GM12892 (cell line): ENCODE measurements at regions not wholly inside any gene's neighbourhood (a gene's known extent, or its start where the extent isn't known, plus 50 kb on each side); places are given as distances from the start of the nearest gene placed in this dataset.

Source experiments
- DNase-seq: peaks from one replicate; pipeline ENCODE4 v3.0.0; 2011; ENCODE audit not compliant: insufficient read length
- FAIRE-seq: peaks from 2 replicates; lab custom pipeline; 2011; peaks lifted over from hg19 to GRCh38; lab: Jason Lieb, UNC
- POLR2A ChIP-seq: IDR thresholded peaks from 2 replicates; pipeline ENCODE4 v1.6.1; 2011; ENCODE audit warnings: low read depth, low read length, control low read depth
- POLR2AphosphoS5 ChIP-seq: IDR thresholded peaks from 2 replicates; pipeline ENCODE4 v1.6.1; 2011; ENCODE audit warnings: low read depth, low read length, control low read depth
- TAF1 ChIP-seq: IDR thresholded peaks from 2 replicates; pipeline ENCODE4 v1.6.1; 2011; ENCODE audit warnings: low read depth, mild to moderate bottlenecking, control low read depth, low read length, borderline replicate concordance

DNA sequence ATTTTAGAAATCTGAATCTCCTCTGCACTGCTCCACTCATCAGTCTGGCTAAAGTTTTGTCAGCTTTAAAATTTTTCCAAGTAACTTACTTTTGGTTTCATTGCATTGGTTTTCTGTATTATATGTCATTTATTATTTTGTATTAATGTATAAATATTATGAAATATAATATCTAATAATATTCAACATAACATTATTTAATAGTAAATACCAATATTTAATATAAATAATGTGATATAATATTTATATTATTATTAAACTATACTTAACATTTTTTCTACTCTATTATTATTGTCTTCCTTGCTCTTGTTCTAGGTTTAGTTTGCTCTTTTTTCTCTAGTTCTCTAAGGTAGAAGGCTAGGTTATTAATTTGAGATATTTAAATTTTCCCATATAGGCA, 512.1 kb downstream of the AACS start:
- no peak for FAIRE-seq
- DNase-seq, result no peak
- no peak for TF ChIP-seq POLR2A
- no peak for TF ChIP-seq TAF1
- TF ChIP-seq POLR2AphosphoS5, result no peak

DNA sequence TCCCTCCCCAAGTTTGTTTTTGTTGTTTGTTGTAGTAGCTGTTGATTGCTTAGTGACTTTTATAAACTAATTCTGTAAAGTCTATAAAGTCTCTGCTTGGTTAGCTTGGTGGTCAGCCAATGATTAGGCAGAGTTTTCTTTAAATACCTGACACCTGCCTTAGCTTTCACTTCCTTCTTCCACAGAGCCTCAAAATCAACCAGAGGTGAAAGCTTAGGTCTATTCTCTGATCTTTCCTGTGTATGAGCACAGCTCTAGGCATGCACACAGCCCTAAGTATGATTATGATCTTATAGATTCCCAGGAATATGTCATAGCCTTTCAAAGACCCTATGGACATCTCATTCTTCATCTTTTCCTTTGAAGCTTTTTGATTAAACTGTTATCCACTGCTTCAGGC, 514.7 kb downstream of the AACS start:
- TF ChIP-seq TAF1 (no peak), POLR2A (no peak), POLR2AphosphoS5 (no peak)
- no peak for DNase-seq
- FAIRE-seq, result no peak

DNA sequence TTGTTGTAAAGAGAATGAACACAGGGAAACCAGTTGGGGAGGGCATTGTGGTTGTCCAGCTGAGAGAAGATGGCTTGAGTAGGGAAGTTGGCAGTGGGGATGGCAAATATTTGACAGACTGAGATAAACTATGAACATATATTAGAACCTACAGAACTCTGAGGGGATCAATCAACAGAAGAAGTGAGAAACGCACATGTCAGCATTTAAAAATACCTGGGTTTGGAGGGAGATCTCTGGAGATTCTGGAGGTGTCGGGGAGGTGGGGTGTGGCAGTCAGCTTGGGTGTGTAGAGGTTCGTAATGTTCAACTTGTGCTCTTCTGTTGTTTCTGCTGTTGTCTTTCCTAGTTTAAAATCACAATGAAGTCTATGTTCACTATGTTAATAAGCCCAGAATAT, 517.8 kb downstream of the AACS start:
- FAIRE-seq (no peak), DNase-seq (no peak)
- TF ChIP-seq POLR2A (no peak), POLR2AphosphoS5 (no peak), TAF1 (no peak)

DNA sequence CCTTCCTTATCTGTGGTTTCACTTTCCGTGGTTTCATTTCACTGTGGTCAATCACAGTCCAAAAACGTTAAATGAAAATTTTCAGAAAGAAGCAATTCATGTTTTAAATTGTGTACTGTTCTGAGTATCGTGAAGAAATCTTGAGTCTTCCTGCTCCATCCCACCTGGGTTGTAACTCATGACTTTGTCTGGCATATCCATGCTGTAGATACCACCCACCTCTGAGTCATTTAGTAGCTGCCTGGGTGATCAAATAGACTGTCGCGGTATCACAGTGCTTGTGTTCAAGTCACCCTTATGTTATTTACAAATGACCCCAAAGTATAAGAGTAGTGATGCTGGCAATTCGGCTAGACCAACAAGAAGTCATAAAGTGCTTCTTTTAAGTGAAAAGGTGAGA, 521.2 kb downstream of the AACS start:
- TF ChIP-seq POLR2A (no peak), POLR2AphosphoS5 (no peak), TAF1 (no peak)
- DNase-seq (no peak), FAIRE-seq (no peak)

DNA sequence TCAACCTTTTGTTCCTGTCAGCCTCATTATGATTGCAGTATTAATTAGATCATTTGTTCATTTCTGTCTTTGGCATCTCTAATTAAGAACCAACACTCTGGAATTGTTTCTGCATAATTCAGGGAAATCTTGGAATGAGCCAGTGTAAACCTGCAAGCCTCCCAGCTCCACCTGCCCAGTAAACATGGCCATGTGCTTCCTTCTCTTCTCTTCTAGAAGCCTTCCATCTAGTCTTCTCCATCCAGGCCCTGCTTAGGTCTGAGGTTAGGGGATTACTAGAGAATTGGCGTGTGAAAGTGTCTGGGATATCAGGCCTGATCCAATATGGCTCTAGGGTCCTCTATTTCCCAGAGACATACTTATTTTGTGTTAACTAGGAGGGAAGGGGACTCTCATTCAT, 528.0 kb downstream of the AACS start:
- no peak for TF ChIP-seq POLR2A
- no peak for TF ChIP-seq TAF1
- TF ChIP-seq POLR2AphosphoS5, result no peak
- DNase-seq (no peak), FAIRE-seq (no peak)

DNA sequence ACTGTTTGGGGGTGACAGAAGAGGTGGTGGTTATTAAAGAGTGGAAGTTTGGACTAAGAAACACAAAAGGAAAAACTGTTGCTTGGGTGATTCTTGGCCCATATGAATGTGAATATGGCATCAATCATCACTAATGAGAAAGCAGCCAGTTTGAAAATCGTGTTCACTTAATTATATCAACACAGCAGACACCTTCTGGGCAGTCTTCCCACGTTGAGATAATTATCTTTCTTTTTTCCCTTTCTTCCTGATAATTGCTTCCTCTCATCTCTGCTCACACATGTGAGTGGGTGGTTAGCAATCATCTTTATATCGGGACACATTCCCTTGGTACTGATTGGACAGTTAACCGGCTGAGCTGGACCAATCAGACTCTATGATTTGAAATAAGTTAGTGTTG, 539.7 kb downstream of the AACS start:
- DNase-seq (no peak), FAIRE-seq (no peak)
- no peak for TF ChIP-seq POLR2AphosphoS5
- TF ChIP-seq TAF1, result no peak

DNA sequence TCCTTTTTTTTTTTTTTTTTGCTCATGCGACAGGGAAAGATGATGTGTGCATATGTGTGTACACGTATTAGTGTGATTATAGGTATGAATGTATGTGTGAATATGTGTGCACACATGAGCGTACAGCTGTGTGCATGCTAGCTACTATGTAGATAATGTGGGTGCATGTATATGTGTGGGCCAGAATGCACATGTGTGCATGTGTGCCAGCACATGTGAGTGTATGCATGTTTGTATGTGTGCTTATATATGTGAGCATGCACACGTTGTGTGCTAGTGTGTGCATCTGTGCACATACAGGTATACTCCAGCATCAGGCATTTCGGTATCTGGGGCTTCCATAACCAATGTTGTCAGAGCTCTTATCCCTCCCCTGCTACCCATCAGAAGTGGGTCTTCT, 541.1 kb downstream of the AACS start:
- TF ChIP-seq TAF1 (no peak), POLR2AphosphoS5 (no peak), POLR2A (no peak)
- FAIRE-seq (no peak), DNase-seq (no peak)

DNA sequence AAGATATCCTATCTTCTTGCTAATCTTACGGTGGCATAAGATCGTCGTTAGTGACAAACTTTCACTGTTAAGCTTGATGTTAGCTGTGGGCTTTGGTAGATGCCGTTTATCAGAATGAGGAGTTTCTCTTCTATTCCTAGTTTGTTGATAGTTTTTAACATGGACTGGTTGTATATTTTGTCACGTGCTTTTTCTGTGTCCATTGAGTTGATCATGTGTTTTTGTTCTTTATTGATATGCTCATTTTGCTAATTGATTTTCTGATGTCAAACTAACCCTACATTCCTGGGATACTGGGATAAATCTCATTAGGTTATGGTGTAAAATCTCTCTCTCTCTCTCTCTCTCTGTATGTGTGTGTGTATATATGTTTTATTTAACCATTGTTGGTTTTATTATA, 545.1 kb downstream of the AACS start:
- DNase-seq (no peak), FAIRE-seq (no peak)
- TF ChIP-seq TAF1 (no peak), POLR2A (no peak), POLR2AphosphoS5 (no peak)

DNA sequence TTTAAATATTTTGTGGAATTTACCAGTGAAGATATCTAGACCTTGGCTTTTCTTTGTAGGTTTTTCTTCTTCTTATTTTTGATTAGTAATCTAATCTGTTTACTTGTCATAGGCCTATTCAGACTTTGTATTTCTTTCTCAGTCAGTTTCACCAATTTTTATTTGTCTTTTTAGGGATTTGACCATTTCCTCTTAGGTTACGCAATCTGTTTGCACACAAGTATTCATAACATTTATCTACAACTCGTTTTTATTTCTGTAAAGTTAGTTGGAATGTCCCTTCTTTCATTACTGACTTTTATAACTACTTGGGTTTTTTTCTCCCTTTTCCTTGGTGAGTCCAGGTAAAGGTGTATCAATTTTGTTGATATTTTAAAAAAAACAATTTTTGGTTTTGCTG, 545.7 kb downstream of the AACS start:
- no peak for FAIRE-seq
- DNase-seq, result no peak
- TF ChIP-seq TAF1, result no peak
- no peak for TF ChIP-seq POLR2AphosphoS5
- no peak for TF ChIP-seq POLR2A

DNA sequence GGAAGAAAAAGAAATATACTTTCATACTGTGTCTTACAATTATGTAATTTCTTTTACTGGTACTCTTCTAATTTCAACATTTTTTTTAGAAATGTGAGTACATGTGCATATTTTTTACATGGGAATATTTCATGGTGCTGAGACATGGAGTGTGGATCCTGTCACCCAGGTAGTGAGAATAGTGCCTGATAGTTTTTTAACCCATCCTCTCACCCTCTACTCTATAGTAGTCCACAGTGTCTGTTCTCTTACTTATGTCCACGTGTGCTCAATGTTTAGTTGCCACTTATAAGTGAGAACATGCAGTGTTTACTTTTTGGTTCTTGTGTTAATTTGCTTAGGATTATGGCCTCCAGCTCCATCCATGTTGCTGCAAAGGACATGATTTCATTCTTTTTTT, 548.8 kb downstream of the AACS start:
- DNase-seq, result no peak
- TF ChIP-seq POLR2AphosphoS5 (no peak), TAF1 (no peak), POLR2A (no peak)
- no peak for FAIRE-seq

DNA sequence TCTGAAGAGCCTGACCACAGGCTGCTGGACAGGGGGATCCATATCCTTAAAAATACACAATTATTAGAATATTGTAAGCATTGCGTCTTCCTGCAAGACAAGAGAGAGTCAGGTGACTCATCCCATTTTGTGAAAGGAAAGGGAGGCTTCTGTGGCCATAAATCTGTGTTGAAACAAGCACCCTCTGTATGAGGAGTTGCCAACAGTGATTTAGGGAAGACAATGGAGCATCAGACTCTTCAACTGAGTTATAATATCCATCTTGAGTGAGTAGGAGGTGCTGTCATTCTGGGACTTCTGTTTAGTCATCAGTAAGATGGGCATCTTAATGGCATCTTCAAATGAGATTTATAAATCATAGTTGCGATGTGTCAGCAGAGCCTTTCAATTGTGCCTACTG, 554.5 kb downstream of the AACS start:
- TF ChIP-seq TAF1 (no peak), POLR2AphosphoS5 (no peak), POLR2A (no peak)
- DNase-seq, result no peak
- FAIRE-seq, result no peak

DNA sequence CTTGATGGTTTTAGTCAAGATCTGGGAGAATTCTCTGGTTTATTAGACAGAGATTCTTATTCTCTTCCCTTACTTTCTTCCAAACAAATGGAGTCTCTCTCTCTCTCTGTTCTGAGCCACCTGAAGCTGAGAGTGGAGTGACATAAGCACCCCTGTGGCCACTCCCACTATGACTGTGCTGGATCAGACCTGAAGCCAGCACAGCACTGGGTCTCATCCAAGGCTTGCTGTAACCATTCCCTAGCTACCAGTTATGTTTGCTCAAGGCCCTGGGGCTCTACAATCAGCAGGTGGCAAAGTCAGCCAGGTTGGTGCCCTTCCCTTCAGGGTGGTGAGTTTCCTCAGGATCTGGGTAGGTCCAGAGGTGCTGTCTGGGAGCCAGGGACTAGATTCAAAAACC, 568.5 kb downstream of the AACS start:
- TF ChIP-seq TAF1 (no peak), POLR2A (no peak), POLR2AphosphoS5 (no peak)
- DNase-seq (no peak), FAIRE-seq (no peak)

DNA sequence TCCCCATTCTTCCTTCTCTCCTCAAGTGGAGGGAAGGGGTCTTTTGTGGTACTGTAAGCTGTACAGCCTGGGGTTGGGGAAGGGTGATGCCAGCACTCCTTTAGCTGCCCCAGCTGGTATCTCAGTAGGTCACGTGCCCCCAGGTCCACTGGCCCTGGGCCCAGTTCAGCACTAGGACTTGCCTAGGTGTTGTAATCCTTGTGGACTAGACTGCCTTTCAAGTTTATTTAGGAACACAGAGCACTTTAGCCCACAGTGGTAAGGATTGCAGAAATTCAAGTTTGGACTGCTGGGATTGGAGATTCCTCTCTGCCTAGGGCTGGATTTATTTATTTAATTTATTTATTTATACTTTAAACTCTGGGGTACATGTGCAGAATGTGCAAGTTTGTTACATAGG, 569.6 kb downstream of the AACS start:
- no peak for TF ChIP-seq POLR2A
- TF ChIP-seq POLR2AphosphoS5, result no peak
- TF ChIP-seq TAF1, result no peak
- FAIRE-seq (no peak), DNase-seq (no peak)
